ENCODE measurements at regions not wholly inside any gene's neighbourhood (a gene's known extent, or its start where the extent isn't known, plus 50 kb on each side); places are given as distances from the start of the nearest gene placed in this dataset.

- no peaks in the 10 kb centered on the region for H3K27me3 ChIP-seq (ENCODE audit: insufficient read depth, low read length)
- H3K4me3 ChIP-seq (ENCODE audit: insufficient read depth, low read length): no peak overlapping the region
Observed at GRCh38 chr9:13352451-13352979, 73.0 kb upstream of the MPDZ start.

GRCh38 chr9:13351778-13352386 is 72.4 kb upstream of the MPDZ start:
- H3K4me3 ChIP-seq (ENCODE audit: insufficient read depth, low read length): no peak overlapping the region
- H3K27me3 ChIP-seq (ENCODE audit: insufficient read depth, low read length): no peaks in the 10 kb centered on the region
- no peak overlapping the region for H3K4me2 ChIP-seq (ENCODE audit: insufficient read depth, low read length)
- no peaks in the 10 kb centered on the region for H3K79me2 ChIP-seq (ENCODE audit: insufficient read depth, low read length)
- no peak overlapping the region for H2AFZ ChIP-seq (ENCODE audit: low read length)
- H3K4me1 ChIP-seq (ENCODE audit: insufficient read depth, low read length): peaks cover 9% of the 10 kb centered on the region
- no peaks in the 10 kb centered on the region for H4K20me1 ChIP-seq (ENCODE audit: insufficient read depth, low read length)
- H3K27ac ChIP-seq (ENCODE audit: low read depth, low read length): no peak overlapping the region
- peak; percentile 62 for TF ChIP-seq CTCF (IDR thresholded peaks at IDR 0.05; ENCODE audit: extremely low read depth, low read depth, low read length)
- DNase-seq (ENCODE audit: insufficient read length, low spot score, missing footprints): no peak
- no peaks in the 10 kb centered on the region for H3K9me3 ChIP-seq (ENCODE audit: low read depth, low read length)
- no peaks in the 10 kb centered on the region for H3K36me3 ChIP-seq (ENCODE audit: insufficient read depth, low read length)

More at GRCh38 chr9:13352451-13352979, 73.0 kb upstream of the MPDZ start:
- TF ChIP-seq CTCF (IDR thresholded peaks at IDR 0.05; ENCODE audit: extremely low read depth, low read depth, low read length): no peak
- Histone ChIP-seq H3K4me2 (ENCODE audit: insufficient read depth, low read length) (no peak overlapping the region), H2AFZ (ENCODE audit: low read length) (no peak overlapping the region), H4K20me1 (ENCODE audit: insufficient read depth, low read length) (no peaks in the 10 kb centered on the region), H3K79me2 (ENCODE audit: insufficient read depth, low read length) (no peaks in the 10 kb centered on the region), H3K27ac (ENCODE audit: low read depth, low read length) (no peak overlapping the region), H3K36me3 (ENCODE audit: insufficient read depth, low read length) (no peaks in the 10 kb centered on the region), H3K9me3 (ENCODE audit: low read depth, low read length) (no peaks in the 10 kb centered on the region), H3K4me1 (ENCODE audit: insufficient read depth, low read length) (peaks cover 10% of the 10 kb centered on the region)
- DNase-seq (ENCODE audit: insufficient read length, low spot score, missing footprints): no peak

GRCh38 chr9:13332571-13332970 is 53.1 kb upstream of the MPDZ start:
- no peaks in the 10 kb centered on the region for H3K27me3 ChIP-seq (ENCODE audit: insufficient read depth, low read length)
- no peaks in the 10 kb centered on the region for H3K36me3 ChIP-seq (ENCODE audit: insufficient read depth, low read length)
- no peak for DNase-seq (ENCODE audit: insufficient read length, low spot score, missing footprints)
- no peaks in the 10 kb centered on the region for H3K79me2 ChIP-seq (ENCODE audit: insufficient read depth, low read length)
- H4K20me1 ChIP-seq (ENCODE audit: insufficient read depth, low read length): no peaks in the 10 kb centered on the region
- H2AFZ ChIP-seq (ENCODE audit: low read length): no peak overlapping the region
- no peak overlapping the region for H3K4me2 ChIP-seq (ENCODE audit: insufficient read depth, low read length)
- no peak for TF ChIP-seq CTCF (IDR thresholded peaks at IDR 0.05; ENCODE audit: extremely low read depth, low read depth, low read length)
- no peaks in the 10 kb centered on the region for H3K4me1 ChIP-seq (ENCODE audit: insufficient read depth, low read length)
- H3K27ac ChIP-seq (ENCODE audit: low read depth, low read length): no peak overlapping the region
- no peaks in the 10 kb centered on the region for H3K9me3 ChIP-seq (ENCODE audit: low read depth, low read length)
- no peak overlapping the region for H3K4me3 ChIP-seq (ENCODE audit: insufficient read depth, low read length)

- H4K20me1 ChIP-seq (ENCODE audit: insufficient read depth, low read length): no peaks in the 10 kb centered on the region
- no peak overlapping the region for H3K4me3 ChIP-seq (ENCODE audit: insufficient read depth, low read length)
- no peaks in the 10 kb centered on the region for H3K4me1 ChIP-seq (ENCODE audit: insufficient read depth, low read length)
- no peaks in the 10 kb centered on the region for H3K27me3 ChIP-seq (ENCODE audit: insufficient read depth, low read length)
- H3K4me2 ChIP-seq (ENCODE audit: insufficient read depth, low read length): no peak overlapping the region
- H3K27ac ChIP-seq (ENCODE audit: low read depth, low read length): no peak overlapping the region
- no peaks in the 10 kb centered on the region for H3K36me3 ChIP-seq (ENCODE audit: insufficient read depth, low read length)
- no peak for DNase-seq (ENCODE audit: insufficient read length, low spot score, missing footprints)
- H2AFZ ChIP-seq (ENCODE audit: low read length): no peak overlapping the region
- H3K9me3 ChIP-seq (ENCODE audit: low read depth, low read length): no peaks in the 10 kb centered on the region
- no peaks in the 10 kb centered on the region for H3K79me2 ChIP-seq (ENCODE audit: insufficient read depth, low read length)
- TF ChIP-seq CTCF (IDR thresholded peaks at IDR 0.05; ENCODE audit: extremely low read depth, low read depth, low read length): no peak
Observed at GRCh38 chr9:13331320-13331719, 51.8 kb upstream of the MPDZ start.

All from osteoblast (primary cell).